ENCODE measurements at regions not wholly inside any gene's neighbourhood (a gene's known extent, or its start where the extent isn't known, plus 50 kb on each side); places are given as distances from the start of the nearest gene placed in this dataset.

DNA sequence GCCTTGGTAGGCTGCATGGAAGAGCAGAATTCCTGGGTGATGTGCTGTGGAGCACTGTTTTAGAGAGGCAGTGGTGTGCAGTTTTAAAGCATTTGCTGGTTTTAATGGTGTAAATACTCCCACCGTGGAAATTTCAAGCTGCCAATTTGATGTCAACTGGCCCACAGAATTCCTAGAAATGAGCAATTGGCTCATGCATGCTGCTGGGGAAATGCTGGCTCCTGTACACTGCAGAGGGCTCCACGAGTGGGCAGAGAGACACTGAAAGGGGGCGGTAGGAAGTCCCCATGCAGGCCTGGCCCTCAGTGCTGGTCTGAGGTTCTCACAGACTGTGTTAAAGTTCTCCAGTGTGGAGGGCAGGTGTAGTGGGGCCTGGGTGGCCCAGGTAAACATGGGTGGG is 99.4 kb upstream of the NTF3 start:
- no peaks in the 10 kb centered on the region for H3K79me2 ChIP-seq (ENCODE audit: control insufficient read depth, insufficient read depth, low read length)
- DNase-seq (ENCODE audit: low read depth, low spot score) (no peak), FAIRE-seq (no peak)
- intact Hi-C loops (cut with micrococcal nuclease), result no loop called here
- no peak overlapping the region for H3K4me2 ChIP-seq (ENCODE audit: insufficient read depth, low read length)
- no peak overlapping the region for H3K27ac ChIP-seq (ENCODE audit: insufficient read depth, low read depth, low read length)
- dilution Hi-C loops (cut with MboI; ENCODE audit: extremely low pct_ligation_motif_present, low sequenced_read_pairs), result no loop called here
- H3K9ac ChIP-seq (replicated peaks; ENCODE audit: extremely low read depth, insufficient read depth, low read length), result no peak overlapping the region
- H2AFZ ChIP-seq (ENCODE audit: low read depth, low read length), result no peak overlapping the region
- H3K9me3 ChIP-seq (replicated peaks; ENCODE audit: control insufficient read depth, insufficient read depth, low read length), result no peaks in the 10 kb centered on the region
- H3K4me3 ChIP-seq (replicated peaks in 1 of 3; ENCODE audit: insufficient read depth in 1 of 3, low read depth in 1 of 3, low read length in 3 of 3), result no peak overlapping the region
- H3K27me3 ChIP-seq (ENCODE audit: control insufficient read depth in 2 of 2, insufficient read depth in 2 of 2, low read length in 2 of 2), result no peaks in the 10 kb centered on the region
- H3K9me1 ChIP-seq (replicated peaks; ENCODE audit: control insufficient read depth, extremely low read depth, insufficient read depth, low read length), result no peaks in the 10 kb centered on the region
- no peaks in the 10 kb centered on the region for H4K20me1 ChIP-seq (replicated peaks; ENCODE audit: control insufficient read depth, extremely low read depth, insufficient read depth, low read length)
- no TSS peak for BruUV-seq (replicated peaks)
- ChIA-PET CTCF (no interaction called here), POLR2A (no interaction called here)
- no peaks in the 10 kb centered on the region for H3K4me1 ChIP-seq (ENCODE audit: control insufficient read depth, extremely low read depth, insufficient read depth, low read length)
- TF ChIP-seq FOS (IDR thresholded peaks at IDR 0.05; ENCODE audit: borderline replicate concordance, insufficient read depth, low read length), result no peak
- TF ChIP-seq POLR2A (IDR thresholded peaks at IDR 0.05; ENCODE audit: low read depth, low read length), result no peak
- TF ChIP-seq, protein P1, sequence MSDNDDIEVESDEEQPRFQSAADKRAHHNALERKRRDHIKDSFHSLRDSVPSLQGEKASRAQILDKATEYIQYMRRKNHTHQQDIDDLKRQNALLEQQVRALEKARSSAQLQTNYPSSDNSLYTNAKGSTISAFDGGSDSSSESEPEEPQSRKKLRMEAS (IDR thresholded peaks at IDR 0.05; ENCODE audit: insufficient read depth, insufficient read length), result no peak
- TF ChIP-seq, protein P2, sequence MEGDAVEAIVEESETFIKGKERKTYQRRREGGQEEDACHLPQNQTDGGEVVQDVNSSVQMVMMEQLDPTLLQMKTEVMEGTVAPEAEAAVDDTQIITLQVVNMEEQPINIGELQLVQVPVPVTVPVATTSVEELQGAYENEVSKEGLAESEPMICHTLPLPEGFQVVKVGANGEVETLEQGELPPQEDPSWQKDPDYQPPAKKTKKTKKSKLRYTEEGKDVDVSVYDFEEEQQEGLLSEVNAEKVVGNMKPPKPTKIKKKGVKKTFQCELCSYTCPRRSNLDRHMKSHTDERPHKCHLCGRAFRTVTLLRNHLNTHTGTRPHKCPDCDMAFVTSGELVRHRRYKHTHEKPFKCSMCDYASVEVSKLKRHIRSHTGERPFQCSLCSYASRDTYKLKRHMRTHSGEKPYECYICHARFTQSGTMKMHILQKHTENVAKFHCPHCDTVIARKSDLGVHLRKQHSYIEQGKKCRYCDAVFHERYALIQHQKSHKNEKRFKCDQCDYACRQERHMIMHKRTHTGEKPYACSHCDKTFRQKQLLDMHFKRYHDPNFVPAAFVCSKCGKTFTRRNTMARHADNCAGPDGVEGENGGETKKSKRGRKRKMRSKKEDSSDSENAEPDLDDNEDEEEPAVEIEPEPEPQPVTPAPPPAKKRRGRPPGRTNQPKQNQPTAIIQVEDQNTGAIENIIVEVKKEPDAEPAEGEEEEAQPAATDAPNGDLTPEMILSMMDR (IDR thresholded peaks at IDR 0.05; ENCODE audit: extremely low read depth in 1 of 2, insufficient read depth in 1 of 2, low read depth in 1 of 2, low read length in 2 of 2), result no peak
- no peak for TF ChIP-seq GATA2 (IDR thresholded peaks at IDR 0.05; ENCODE audit: insufficient read depth, insufficient read length, low read depth, low read length)
- TF ChIP-seq JUN (IDR thresholded peaks at IDR 0.05; ENCODE audit: borderline replicate concordance, insufficient read depth, insufficient read length, low read depth), result no peak
- TF ChIP-seq POLR2AphosphoS5 (IDR thresholded peaks at IDR 0.05; ENCODE audit: insufficient read depth, low read depth, low read length), result no peak
- no peak for TF ChIP-seq EZH2 (IDR thresholded peaks at IDR 0.05; ENCODE audit: borderline replicate concordance, low read depth, low read length, severe bottlenecking)
- no peak for TF ChIP-seq MYC (IDR thresholded peaks at IDR 0.05; ENCODE audit: low read depth, low read length)
- no peaks in the 10 kb centered on the region for H3K36me3 ChIP-seq (ENCODE audit: control insufficient read depth in 2 of 2, extremely low read depth in 1 of 2, insufficient read depth in 2 of 2, low read length in 2 of 2)

Measured in endothelial cell of umbilical vein (primary cell).